ENCODE measurements at regions not wholly inside any gene's neighbourhood (a gene's known extent, or its start where the extent isn't known, plus 50 kb on each side); places are given as distances from the start of the nearest gene placed in this dataset.

GRCh38 chr2:152879275-152879674 is 160.9 kb downstream of the ARL6IP6 start:
- TF ChIP-seq POLR2A (IDR thresholded peaks at IDR 0.05; ENCODE audit: low read depth) (no peak), CTCF (IDR thresholded peaks at IDR 0.05) (no peak), EP300 (IDR thresholded peaks at IDR 0.05) (no peak)
